AG04449 (cell line): ENCODE measurements at regions not wholly inside any gene's neighbourhood (a gene's known extent, or its start where the extent isn't known, plus 50 kb on each side); places are given as distances from the start of the nearest gene placed in this dataset.

Experiments
- CTCF ChIA-PET: fragments of 350-600 bp; formaldehyde crosslinking; extraction: SDS; loops from one replicate; lab custom pipeline; 2021; ENCODE audit warnings: antibody characterized with exemption; lab: Yijun Ruan, JAX
- POLR2A ChIA-PET: fragments of 400-600, 350-600 bp; formaldehyde crosslinking; extraction: SDS; loops from one replicate; lab custom pipeline; 2020; ENCODE audit warnings: antibody characterized with exemption, inconsistent platforms; lab: Yijun Ruan, JAX
- DNase-seq: peaks from one replicate; pipeline ENCODE4 v3.0.0-alpha.2; 2010; ENCODE audit warnings: low read depth, low spot score
- H3K4me3 ChIP-seq: 2 replicates; pipeline ENCODE4 v1.5.1; 2011; ENCODE audit warnings: low read depth, mild to moderate bottlenecking, control low read depth, low read length
- CTCF ChIP-seq: IDR thresholded peaks from one replicate; pipeline ENCODE4 v1.5.1; 2011; ENCODE audit warnings: mild to moderate bottlenecking, moderate library complexity, low read length, control low read depth, inconsistent platforms; ENCODE audit not compliant: insufficient read depth; ENCODE audit errors: missing control alignments

GRCh38 chr12:118830296-118830695, 151.0 kb upstream of the SRRM4 start:
- ChIA-PET CTCF (no interaction called here), POLR2A (no interaction called here)
- no peak for DNase-seq
- H3K4me3 ChIP-seq: no peak overlapping the region
- TF ChIP-seq CTCF: no peak

- TF ChIP-seq CTCF: no peak
- CTCF ChIA-PET: no interaction called here
These were observed 145.4 kb upstream of the SRRM4 start for GRCh38 chr12:118835926-118836325.

GRCh38 chr12:118840399-118840798, 140.9 kb upstream of the SRRM4 start:
- no peak overlapping the region for H3K4me3 ChIP-seq
- no peak for TF ChIP-seq CTCF
- no peak for DNase-seq
- POLR2A ChIA-PET: no interaction called here
- CTCF ChIA-PET: no interaction called here

More at GRCh38 chr12:118835926-118836325, 145.4 kb upstream of the SRRM4 start:
- POLR2A ChIA-PET: no interaction called here
- no peak for DNase-seq
- no peak overlapping the region for H3K4me3 ChIP-seq

GRCh38 chr12:118840878-118841277, 140.5 kb upstream of the SRRM4 start:
- no peak overlapping the region for H3K4me3 ChIP-seq
- ChIA-PET POLR2A (no interaction called here), CTCF (no interaction called here)
- TF ChIP-seq CTCF: no peak
- no peak for DNase-seq

- TF ChIP-seq CTCF: no peak
- ChIA-PET CTCF (no interaction called here), POLR2A (no interaction called here)
- DNase-seq: no peak
- H3K4me3 ChIP-seq: no peak overlapping the region
These were observed 139.8 kb upstream of the SRRM4 start for GRCh38 chr12:118841588-118841987.

GRCh38 chr12:118842866-118843265, 138.5 kb upstream of the SRRM4 start:
- ChIA-PET CTCF (no interaction called here), POLR2A (no interaction called here)
- no peak for DNase-seq
- no peak for TF ChIP-seq CTCF
- H3K4me3 ChIP-seq: no peak overlapping the region
